ENCODE measurements at regions not wholly inside any gene's neighbourhood (a gene's known extent, or its start where the extent isn't known, plus 50 kb on each side); places are given as distances from the start of the nearest gene placed in this dataset.

DNA sequence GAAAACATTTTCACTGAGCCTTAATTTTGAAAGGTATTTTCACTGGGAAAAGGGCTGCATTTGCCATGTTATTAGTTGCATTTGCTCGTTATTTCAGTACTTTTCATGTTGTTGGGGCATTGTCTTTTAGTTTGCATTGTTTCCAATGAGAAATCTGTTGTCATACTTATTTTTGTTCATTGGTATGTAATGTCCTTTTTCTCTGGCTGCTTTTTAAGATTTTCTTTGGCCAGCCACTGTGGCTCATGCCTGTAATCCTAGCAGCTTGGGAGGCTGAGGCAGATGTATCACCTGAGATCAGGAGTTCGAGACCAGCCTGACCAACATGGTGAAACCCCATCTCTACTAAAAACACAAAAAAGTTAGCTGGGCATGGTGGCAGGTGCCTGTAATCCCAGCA lies 379.9 kb downstream of the SAMD5 start:
- Histone ChIP-seq H3K9ac (ENCODE audit: low read depth, low read length) (no peak overlapping the region), H3K79me1 (ENCODE audit: low read depth in 1 of 2, low read length in 2 of 2) (no peaks in the 10 kb centered on the region), H2BK120ac (ENCODE audit: low read depth, low read length) (no peak overlapping the region), H3K23ac (ENCODE audit: low read depth, low read length) (no peak overlapping the region), H3K9me3 (ENCODE audit: control insufficient read depth, insufficient read depth, low read length) (peaks cover 2% of the 10 kb centered on the region; the same call in 1 of the 2 replicates), H3K4me2 (ENCODE audit: low read depth, low read length) (no peak overlapping the region), H3K9me1 (ENCODE audit: insufficient read depth, low read length) (no peaks in the 10 kb centered on the region), H4K8ac (ENCODE audit: low read depth in 2 of 2, low read length in 2 of 2) (no peak overlapping the region), H4K5ac (ENCODE audit: low read depth, low read length) (no peak overlapping the region), H2BK20ac (ENCODE audit: low read depth, low read length) (no peak overlapping the region), H3K18ac (ENCODE audit: low read depth, low read length) (no peak overlapping the region), H3K4ac (ENCODE audit: low read depth, low read length) (no peak overlapping the region), H3K27ac (ENCODE audit: insufficient read depth, low read length) (no peak overlapping the region), H2AK5ac (ENCODE audit: low read depth, low read length) (no peak overlapping the region), H4K91ac (ENCODE audit: insufficient read depth, low read depth, low read length) (no peak overlapping the region), H2AK9ac (replicated peaks; ENCODE audit: low read depth, low read length, poor library complexity) (no peak overlapping the region), H3K4me1 (ENCODE audit: control insufficient read depth, insufficient read depth, low read length) (no peaks in the 10 kb centered on the region; the same call in 1 of the 2 replicates), H2BK15ac (ENCODE audit: low read depth, low read length) (no peak overlapping the region), H3K36me3 (ENCODE audit: control insufficient read depth, insufficient read depth, low read length) (no peaks in the 10 kb centered on the region), H3K27me3 (ENCODE audit: control insufficient read depth, insufficient read depth, low read length) (no peaks in the 10 kb centered on the region), H2AFZ (replicated peaks; ENCODE audit: low read length, poor library complexity) (no peak overlapping the region), H3K14ac (replicated peaks; ENCODE audit: low read depth, low read length) (no peak overlapping the region), H3K4me3 (ENCODE audit: insufficient read depth, low read depth, low read length) (no peak overlapping the region), H4K20me1 (ENCODE audit: insufficient read depth, low read length) (no peaks in the 10 kb centered on the region), H3K56ac (ENCODE audit: extremely low read depth, insufficient read depth, low read length) (no peak overlapping the region), H2BK5ac (ENCODE audit: low read depth, low read length, poor library complexity, severe bottlenecking) (no peak overlapping the region)
- no CpG with 5 or more reads among the region's 2 CpGs for WGBS, 2 experiments (ENCODE audit: extremely low coverage in 2 of 2, insufficient read length in 1 of 2)
- no TSS peak for BruUV-seq (replicated peaks)
- dilution Hi-C loops (cut with HindIII; ENCODE audit: low sequenced_read_pairs, unreplicated experiment) (no loop called here), in situ Hi-C loops (cut with MboI; ENCODE audit: low sequenced_read_pairs) (no loop called here), intact Hi-C loops (cut with micrococcal nuclease) (no loop called here)
- no peak for DNase-seq
- ChIA-PET POLR2A (ENCODE audit: unreplicated experiment) (no interaction called here), CTCF (no interaction called here)
- TF ChIP-seq POLR2A (IDR thresholded peaks at IDR 0.05; ENCODE audit: low read depth, low read length), result no peak
- TF ChIP-seq MAZ (IDR thresholded peaks at IDR 0.05; ENCODE audit: borderline replicate concordance, low read depth, low read length), result no peak
- no peak for TF ChIP-seq MXI1 (IDR thresholded peaks at IDR 0.05; ENCODE audit: borderline replicate concordance, low read depth, low read length)
- TF ChIP-seq, protein P1, sequence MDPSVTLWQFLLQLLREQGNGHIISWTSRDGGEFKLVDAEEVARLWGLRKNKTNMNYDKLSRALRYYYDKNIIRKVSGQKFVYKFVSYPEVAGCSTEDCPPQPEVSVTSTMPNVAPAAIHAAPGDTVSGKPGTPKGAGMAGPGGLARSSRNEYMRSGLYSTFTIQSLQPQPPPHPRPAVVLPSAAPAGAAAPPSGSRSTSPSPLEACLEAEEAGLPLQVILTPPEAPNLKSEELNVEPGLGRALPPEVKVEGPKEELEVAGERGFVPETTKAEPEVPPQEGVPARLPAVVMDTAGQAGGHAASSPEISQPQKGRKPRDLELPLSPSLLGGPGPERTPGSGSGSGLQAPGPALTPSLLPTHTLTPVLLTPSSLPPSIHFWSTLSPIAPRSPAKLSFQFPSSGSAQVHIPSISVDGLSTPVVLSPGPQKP (IDR thresholded peaks at IDR 0.05; ENCODE audit: borderline replicate concordance, low read depth, low read length), result no peak
- no peak for TF ChIP-seq MAFK (IDR thresholded peaks at IDR 0.05; ENCODE audit: low read depth, low read length)
- TF ChIP-seq CEBPB (IDR thresholded peaks at IDR 0.05; ENCODE audit: low read depth, low read length), result no peak
- TF ChIP-seq RFX5 (IDR thresholded peaks at IDR 0.05; ENCODE audit: low read depth, low read length), result no peak
- no peak for TF ChIP-seq CHD1 (IDR thresholded peaks at IDR 0.05; ENCODE audit: low read depth, low read length)
- ATAC-seq (ENCODE audit: low read depth), result no peak

Measured in IMR-90 (cell line).